ENCODE measurements at regions not wholly inside any gene's neighbourhood (a gene's known extent, or its start where the extent isn't known, plus 50 kb on each side); places are given as distances from the start of the nearest gene placed in this dataset.
"Not testable (repeated sequence)": the region's sequence is repeated elsewhere in the genome, so short reads cannot be mapped to it uniquely, and the experiment has no call there.

DNA sequence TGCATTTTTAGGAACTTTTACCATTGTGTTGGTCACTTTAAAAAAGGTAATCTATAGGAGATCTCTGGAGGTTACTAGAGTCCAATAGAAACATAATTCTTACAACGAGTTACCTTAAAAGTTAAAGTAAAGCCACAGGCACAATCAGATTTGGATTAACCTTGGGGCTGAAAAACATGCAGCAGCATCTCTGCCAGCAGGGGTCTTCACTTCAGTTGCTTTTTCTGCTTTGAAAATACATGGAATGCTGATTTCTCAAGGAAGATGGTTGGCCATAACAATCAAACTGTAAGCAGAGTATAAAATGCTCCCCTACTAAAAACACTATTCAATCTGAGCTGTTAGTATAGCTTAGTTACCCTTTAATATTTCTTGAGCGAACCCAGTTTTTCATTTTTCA lies 1072.3 kb upstream of the PCDH10 start:
- DNase-seq (ENCODE audit: low read depth in 3 of 3, low spot score in 2 of 3), result no peak

DNA sequence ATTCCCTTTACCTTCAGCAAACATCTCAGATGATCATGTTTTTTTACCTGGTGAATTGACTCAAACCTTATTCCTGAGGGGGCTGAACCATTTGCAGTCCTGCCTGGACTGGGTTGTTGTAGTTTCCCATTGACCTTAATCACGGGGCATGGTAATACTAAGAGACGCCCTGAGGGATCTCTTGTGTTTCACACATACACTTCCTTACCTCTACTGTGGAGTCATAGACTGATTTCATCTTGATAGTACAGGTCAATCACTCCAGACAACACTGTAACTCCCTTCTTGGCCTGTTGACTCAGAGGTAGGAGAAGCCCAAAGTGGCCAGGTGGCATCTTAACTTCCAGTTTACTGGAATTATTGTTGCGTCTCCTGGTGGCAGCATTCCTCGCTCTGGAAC lies 1064.0 kb upstream of the PCDH10 start:
- DNase-seq (ENCODE audit: low read depth in 3 of 3, low spot score in 2 of 3), result no peak

DNA sequence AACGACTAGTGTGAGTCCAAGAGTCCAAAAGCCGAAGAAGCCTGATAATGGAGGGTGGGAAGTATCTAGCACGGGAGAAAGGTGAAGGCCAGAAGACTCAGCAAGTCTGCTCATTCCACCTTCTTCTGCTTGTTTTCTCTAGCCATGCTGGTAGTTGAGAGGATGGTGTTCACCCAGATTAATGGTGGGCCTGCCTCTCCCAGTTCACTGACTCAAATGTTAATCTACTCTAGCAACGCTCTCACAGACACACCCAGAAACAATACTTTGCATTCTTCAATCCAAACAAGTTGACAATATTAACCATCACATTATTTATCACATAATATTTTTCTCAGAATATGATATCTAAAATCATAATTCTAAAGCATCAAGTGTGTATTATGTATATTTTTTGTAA lies 1055.1 kb upstream of the PCDH10 start:
- no peak for DNase-seq (ENCODE audit: low read depth in 3 of 3, low spot score in 2 of 3)

DNA sequence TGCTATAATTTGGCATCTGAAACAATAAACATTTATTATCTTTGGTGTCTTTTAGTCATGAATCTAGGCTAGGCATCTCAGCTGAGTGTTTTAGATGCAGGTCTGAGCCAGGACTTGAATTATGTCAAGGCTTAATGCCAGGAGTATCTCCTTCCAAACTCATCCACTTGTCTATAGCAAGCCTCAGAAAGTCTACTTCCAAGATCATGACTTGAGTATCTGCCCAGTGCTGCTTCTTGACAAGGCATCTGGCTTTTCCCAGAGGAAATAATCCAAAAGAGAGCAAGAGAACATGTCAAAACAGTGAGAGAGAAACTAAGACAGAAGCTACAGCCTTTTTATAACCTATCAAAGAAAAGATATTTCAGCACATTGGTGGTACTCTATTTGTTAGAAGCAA lies 1052.1 kb upstream of the PCDH10 start:
- DNase-seq (ENCODE audit: low read depth in 3 of 3, low spot score in 2 of 3), result no peak

DNA sequence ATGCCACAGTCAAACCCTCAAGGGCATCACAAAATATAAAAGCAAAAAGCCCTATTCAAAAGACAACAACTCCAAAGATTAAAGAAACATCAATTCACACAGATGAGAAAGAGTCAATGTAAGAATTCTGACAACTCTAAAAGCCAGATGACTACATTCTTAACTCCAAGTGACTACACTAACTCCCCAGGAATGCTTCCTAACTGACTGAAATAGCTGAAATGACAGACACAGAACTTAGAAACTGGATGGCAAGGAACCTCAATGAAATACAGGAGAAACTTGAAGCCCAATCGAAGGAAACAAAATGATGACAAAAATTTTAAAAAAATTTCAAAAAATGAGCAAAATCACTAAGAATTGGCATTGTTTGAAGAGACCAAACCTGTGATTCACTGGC lies 1047.6 kb upstream of the PCDH10 start:
- DNase-seq (ENCODE audit: low read depth in 3 of 3, low spot score in 2 of 3), result no peak

DNA sequence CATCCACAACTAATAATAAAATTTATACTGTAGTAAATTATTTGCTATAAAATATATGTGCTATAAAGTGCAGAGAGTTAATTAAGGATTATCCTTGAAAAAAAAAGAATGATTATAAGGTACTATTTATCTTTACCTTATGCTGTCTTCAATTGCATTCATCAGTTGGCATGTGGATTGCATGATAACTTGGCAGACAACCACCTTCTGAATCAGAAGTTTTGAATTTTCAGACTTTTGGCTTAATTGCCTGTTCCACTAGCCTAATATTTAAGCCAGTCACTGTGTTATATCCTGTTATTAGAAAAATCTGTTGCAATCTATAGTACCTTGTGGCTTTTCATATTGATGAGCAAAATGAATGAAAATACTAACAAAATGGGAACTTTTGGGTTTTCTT lies 1040.3 kb upstream of the PCDH10 start:
- no peak for DNase-seq (ENCODE audit: low read depth in 3 of 3, low spot score in 2 of 3)

DNA sequence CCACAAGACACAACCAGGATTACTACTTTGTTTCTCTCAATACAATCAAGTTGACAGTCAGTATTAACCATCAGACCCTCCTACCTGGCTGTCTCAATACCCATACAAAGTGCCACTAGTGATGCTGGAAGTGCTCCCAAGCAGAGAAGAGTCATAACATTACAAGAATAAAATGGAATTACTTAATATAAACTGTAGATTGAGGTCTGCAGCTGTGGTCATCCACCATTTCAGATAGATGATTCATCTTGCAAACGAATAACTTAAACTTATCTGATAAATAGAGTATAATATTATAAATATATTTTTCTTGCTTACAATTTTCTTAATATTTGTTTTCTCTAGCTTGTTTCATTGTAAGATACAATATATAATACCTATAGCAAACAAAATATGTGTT lies 1034.2 kb upstream of the PCDH10 start:
- DNase-seq (ENCODE audit: low read depth in 3 of 3, low spot score in 2 of 3), result no peak

DNA sequence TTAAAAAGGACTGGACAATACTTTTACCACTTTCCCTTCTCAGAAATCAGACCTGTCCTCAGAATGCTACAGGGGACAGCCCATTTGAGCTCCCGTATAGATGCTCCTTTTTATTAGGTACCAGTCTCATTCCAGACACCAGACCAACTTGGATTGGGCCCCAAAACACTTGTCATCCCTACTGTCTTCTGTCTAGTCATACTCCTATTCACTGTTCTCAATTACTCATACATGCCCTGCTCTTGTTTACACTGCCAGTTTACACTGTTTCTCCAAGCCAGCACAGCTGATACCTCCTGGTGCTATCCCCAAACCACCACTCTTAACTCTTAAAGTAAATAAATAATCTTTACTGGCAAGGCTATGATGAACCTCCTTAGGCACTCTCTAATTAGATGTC lies 1026.4 kb upstream of the PCDH10 start:
- DNase-seq (ENCODE audit: low read depth in 3 of 3, low spot score in 2 of 3), result not testable (repeated sequence)

DNA sequence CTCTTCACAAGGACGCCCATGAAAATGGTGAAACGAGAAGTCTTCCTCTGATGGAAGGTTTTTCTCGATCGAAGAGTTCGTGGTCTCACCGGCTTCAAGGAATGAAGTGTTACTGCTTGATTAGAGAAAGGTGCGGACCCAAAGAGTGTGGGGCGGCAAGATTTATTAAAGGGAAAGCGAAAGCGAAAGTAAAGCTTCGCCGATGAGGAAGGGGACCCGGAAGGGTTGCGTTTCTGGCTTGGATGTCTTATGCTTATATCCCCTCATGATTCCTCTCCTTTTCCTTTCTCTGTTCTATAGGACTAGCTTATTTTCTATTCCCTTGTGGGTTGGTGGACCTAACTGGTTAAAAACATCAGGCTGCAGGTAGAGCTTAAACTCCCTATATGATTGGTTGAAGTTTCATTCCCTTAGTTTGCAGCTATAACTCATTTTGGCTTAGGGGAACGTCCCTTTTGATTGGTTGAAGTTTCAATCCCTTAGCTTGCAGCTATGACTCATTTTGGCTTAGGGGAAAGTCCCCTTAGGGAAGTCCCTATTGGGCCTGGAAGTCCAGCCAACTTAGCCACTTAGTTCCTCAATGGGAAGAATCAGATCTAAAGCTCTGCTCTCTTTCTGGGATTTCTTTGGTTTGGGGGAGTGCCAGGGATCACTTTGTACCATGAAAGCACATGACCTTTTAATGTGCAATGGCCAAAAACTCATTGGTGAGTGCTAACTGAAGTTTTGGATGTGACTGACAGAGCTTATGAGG lies 1025.0 kb upstream of the PCDH10 start:
- no peak for DNase-seq (ENCODE audit: low read depth in 3 of 3, low spot score in 2 of 3)

DNA sequence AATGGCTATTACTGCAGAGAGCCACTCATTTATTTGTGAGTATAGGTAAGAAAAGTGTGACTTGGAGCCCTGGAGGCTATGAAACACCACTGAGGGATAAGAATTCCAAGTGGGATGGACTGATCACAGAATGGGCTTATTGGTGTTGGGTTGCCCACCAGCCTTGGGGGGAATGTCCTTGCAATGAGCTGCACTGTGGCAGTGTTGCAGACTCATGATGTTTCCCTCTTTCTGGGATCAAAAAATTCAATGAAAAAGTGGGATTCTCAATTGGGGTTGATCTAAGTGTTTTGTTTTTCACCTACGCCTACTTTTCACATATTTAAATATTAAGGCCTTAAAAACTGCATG lies 1024.5 kb upstream of the PCDH10 start:
- DNase-seq (ENCODE audit: low read depth in 3 of 3, low spot score in 2 of 3), result no peak

DNA sequence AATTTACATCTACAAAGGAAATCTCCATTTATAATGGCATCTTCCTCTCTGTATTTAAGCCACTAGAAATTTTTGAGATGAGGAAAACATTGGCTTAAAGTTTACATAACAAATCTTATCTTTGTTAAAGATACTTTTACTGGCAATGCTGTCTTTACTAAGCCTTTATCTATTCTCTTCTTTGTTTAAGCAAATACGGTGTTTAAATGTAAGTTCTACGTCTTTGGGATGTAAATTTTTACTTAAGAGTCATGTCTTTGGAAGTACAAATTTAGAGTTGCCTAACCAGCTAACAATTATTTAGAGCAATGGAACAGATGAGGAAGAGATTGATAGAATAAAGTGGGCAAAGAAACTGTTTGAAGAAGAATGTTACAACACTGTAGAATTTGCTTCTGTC lies 1024.0 kb upstream of the PCDH10 start:
- DNase-seq (ENCODE audit: low read depth in 3 of 3, low spot score in 2 of 3), result no peak

DNA sequence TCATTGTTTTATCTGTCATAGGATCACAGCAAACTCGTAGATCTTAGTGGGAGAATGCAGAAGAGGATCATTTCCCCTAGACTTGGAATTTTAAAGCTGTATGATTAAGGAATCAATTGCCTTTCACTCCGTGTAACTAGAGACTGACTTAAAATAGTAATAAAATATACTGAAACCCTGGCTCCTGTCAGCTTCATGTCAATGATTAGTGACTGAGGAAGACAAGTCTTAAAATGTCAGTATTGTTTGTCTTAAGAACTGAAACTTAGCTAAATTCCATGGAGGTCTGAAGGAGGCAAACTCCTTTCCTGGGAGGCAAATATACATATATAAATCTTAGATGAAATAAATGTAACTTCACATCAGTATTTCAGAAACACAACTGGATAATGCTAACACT lies 1016.7 kb upstream of the PCDH10 start:
- DNase-seq (ENCODE audit: low read depth in 3 of 3, low spot score in 2 of 3), result no peak

DNA sequence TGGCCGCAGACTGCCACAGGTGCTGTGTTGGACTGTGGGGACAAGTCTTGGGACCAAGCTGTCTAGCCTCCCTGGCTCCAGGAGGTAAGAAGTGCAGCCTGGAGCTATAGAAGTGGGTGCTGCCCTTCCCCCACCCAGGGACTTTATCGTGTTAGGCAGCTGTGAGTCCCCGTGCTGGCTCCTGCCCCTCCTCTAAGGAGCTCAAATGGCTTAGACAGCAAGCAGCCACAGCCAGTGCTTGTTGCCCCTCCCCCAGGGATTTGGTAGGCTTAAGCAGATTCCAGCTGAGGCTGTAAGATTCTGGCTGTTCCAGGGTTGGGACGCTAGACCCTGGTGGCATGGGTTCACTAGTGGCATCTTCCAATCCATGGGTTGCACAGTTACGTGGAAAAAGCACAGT lies 979.4 kb upstream of the PCDH10 start:
- DNase-seq (ENCODE audit: low read depth in 3 of 3, low spot score in 2 of 3), result no peak

DNA sequence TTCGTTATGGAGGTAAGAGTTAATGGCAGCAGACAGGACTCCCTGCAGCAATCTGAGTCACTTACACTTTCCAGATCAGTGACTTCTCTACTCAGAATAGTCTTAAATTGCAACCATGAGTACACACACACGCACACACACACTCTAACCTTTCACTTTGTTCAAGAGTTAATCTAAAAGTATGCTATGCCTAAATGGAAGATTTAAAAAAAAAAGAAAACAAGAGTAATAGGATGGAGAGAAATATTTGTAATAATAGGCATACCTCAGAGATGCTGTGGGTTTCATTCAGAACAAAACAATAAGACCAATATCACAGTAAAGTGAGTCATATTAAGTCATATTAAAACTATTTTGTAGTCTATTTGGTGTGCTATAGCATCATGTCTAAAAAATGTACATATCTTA lies 969.1 kb upstream of the PCDH10 start:
- no peak for DNase-seq (ENCODE audit: low read depth in 3 of 3, low spot score in 2 of 3)

DNA sequence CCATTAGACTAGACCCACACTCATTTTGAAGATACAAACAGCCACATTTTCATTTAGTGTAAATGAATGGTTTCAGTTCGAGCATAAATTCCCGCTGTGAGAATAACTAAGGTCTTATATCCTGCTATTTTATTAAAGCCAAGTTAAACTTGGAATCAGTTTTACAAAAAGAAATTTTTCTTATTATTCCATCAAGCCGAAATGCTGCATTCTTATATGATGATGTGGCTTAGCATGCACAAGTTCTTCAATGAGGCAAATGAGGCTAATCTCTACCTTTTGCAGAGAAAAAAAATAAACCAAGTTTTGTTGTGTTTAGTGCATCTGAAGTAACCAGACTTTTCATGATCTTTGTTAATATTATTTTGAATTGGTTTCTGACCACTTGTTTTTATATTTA lies 953.9 kb upstream of the PCDH10 start:
- no peak for DNase-seq (ENCODE audit: low read depth in 3 of 3, low spot score in 2 of 3)

DNA sequence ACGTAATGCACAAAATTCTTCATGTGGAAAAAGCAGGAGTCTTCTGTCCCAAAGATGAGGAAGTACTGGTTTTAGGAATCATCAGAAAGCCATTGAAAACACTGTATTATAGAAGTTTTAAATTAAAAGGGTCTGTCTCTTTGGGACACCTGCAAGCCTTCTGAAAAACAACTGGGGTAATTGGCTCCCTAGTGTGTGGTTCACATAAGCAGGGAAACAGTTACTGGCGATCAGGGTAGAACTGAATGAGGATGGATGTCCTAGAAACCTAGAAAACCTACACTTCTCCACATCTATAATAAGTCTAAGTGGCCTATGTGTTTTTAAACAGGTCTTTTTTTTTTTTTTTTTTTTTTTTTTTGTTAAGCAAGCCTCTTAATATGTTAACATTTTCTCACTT lies 945.5 kb upstream of the PCDH10 start:
- DNase-seq (ENCODE audit: low read depth in 3 of 3, low spot score in 2 of 3), result no peak

DNA sequence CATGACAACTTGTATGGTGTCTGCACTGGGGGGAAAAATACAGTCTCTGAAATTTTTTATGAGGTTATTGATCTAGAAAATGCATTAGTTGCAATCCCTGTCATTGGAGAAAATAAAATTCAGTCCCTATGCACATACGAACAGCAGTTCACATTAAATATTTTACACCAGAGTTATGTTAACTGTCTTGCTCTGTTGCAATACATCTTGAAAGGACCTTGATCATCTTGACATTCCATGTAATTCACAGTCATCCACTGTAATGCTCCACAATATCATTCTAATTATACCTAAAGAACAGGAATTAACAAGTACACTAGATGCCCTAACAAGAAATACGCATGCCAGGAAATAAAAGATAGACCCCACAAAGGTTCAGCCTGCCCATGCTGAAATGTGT lies 934.6 kb upstream of the PCDH10 start:
- no peak for DNase-seq (ENCODE audit: low read depth in 3 of 3, low spot score in 2 of 3)

DNA sequence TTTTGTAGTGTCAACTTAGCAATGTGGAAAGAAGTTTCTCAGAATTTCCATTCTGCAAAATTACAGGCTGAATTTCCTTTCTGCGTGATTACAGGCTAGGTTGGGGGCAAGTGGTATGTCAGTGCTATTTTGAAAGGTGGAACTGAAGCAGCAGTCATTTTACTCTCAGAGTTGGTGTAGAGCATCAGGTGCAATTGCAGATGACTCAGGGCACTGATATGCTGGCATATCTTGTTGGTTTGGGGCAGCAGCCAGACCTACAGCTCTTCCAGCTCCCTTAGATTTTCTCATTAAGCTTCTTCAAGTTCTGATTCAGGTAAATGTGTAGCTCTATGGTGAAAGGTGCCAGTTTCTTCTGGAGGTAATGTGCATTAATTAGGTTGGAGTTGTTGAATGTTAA lies 930.7 kb upstream of the PCDH10 start:
- DNase-seq (ENCODE audit: low read depth in 3 of 3, low spot score in 2 of 3), result no peak

DNA sequence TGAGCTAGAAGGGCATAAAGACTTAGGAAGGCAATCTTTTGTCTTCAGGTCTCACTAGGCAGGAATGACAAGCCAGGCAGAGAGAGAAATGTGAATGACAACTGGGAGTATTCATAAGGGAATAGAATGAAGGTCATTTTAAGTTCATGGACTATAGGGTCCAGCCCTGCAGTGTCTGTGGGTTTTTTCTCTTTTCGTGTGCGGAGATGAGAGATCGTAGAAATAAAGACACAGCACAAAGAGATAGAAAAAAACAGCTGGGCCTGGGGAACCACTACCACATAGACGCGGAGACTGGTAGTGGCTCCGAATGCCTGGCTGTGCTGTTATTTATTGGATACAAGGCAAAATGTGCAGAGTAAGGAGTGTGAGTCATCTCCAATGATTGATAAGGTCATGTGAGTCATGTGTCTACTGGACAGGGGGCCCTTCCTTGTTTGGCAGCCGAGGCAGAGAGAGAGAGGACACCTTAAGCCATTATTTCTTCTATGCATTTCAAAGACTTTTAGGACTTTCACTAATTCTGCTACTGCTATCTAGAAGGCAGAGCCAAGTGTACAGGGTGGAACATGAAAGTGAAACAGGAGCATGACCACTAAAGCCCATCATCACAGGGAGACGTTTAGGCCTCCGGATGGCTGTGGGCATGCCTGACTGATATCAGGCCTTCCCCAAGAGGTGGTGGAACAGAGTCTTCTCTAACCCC lies 921.8 kb upstream of the PCDH10 start:
- DNase-seq (ENCODE audit: low read depth in 3 of 3, low spot score in 2 of 3), result no peak

DNA sequence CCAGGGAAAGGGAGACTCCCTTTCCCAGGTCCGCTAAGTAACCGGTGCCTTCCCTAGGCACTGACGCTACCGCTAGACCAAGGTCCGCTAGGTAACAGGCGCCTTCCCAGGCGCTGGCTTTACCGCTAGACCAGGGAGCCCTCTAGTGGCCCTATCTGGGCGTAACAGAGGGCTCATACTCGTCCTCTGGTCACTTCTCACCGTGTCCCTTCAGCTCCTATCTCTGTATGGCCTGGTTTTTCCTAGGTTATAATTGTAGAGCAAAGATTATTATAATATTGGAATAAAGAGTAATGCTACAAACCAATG lies 921.3 kb upstream of the PCDH10 start:
- not testable (repeated sequence) for DNase-seq (ENCODE audit: low read depth in 3 of 3, low spot score in 2 of 3)

DNA sequence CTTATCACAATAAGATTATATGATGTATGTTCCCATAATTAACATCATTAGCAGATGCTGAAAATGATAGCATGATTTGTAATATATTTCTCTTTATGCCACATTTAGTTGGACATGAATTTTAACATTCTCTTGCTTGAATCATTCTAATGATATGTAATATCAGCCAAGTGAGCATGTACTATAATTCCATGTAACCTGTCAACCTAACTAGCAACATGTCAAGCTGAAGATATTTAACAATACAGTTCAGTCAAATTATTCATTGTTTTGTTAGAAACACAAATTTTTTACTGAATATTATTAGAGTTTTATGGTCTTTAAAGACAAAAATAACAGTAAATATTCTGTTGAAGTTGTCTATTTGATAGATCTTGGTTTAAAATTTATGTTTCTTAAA lies 920.4 kb upstream of the PCDH10 start:
- no peak for DNase-seq (ENCODE audit: low read depth in 3 of 3, low spot score in 2 of 3)

DNA sequence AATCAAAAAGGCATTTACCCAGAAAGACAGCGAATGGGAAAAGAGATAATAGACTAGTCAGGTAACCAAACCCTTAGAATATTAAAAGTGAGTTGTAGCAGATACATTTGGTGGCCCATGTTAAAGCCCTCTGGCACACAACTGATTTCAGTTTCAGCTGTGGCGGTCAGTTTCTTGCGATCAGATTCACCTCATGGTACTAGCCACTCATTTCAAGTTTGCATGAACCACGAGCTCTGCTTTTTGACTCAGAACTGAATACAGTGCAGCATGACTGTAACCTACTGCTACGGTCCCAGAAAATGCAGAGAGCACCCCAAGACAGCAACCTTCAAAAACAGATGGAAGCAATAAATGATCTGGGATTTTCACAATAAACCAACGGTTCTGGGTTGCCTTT lies 919.1 kb upstream of the PCDH10 start:
- no peak for DNase-seq (ENCODE audit: low read depth in 3 of 3, low spot score in 2 of 3)

DNA sequence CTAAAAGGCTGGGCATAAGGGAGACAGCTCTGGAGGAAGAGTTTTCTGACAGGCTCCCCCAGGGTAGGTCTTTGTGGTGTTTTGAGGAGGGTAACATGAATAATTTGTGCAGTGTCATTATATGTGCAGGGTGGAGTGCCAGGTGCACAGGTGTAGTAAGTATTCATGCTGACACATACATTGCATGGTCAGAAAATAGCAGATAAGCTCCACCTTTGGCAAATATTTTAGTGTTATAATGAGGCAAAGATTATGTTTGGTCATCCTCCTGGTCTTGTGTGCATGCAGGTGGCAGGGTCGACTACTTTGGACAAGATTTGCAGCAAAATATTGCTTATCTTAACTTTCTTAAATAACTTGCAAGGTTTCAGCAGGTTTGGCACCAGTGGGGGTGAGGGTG lies 910.4 kb upstream of the PCDH10 start:
- DNase-seq (ENCODE audit: low read depth in 3 of 3, low spot score in 2 of 3), result no peak

Measured in right renal cortex interstitium (tissue), 3 donors.